AG04449 (cell line): ENCODE measurements at regions not wholly inside any gene's neighbourhood (a gene's known extent, or its start where the extent isn't known, plus 50 kb on each side); places are given as distances from the start of the nearest gene placed in this dataset.

Source experiments
- CTCF ChIA-PET: fragments of 350-600 bp; formaldehyde crosslinking; extraction: SDS; loops from one replicate; lab custom pipeline; 2021; ENCODE audit warnings: antibody characterized with exemption; lab: Yijun Ruan, JAX
- POLR2A ChIA-PET: fragments of 400-600, 350-600 bp; formaldehyde crosslinking; extraction: SDS; loops from one replicate; lab custom pipeline; 2020; ENCODE audit warnings: antibody characterized with exemption, inconsistent platforms; lab: Yijun Ruan, JAX
- DNase-seq: peaks from one replicate; pipeline ENCODE4 v3.0.0-alpha.2; 2010; ENCODE audit warnings: low read depth, low spot score
- H3K4me3 ChIP-seq: 2 replicates; pipeline ENCODE4 v1.5.1; 2011; ENCODE audit warnings: low read depth, mild to moderate bottlenecking, control low read depth, low read length
- TF ChIP-seq, protein P1 (sequence below): IDR thresholded peaks from one replicate; pipeline ENCODE4 v1.5.1; 2011; ENCODE audit warnings: mild to moderate bottlenecking, moderate library complexity, low read length, control low read depth, inconsistent platforms; ENCODE audit not compliant: insufficient read depth; ENCODE audit errors: missing control alignments

DNA sequence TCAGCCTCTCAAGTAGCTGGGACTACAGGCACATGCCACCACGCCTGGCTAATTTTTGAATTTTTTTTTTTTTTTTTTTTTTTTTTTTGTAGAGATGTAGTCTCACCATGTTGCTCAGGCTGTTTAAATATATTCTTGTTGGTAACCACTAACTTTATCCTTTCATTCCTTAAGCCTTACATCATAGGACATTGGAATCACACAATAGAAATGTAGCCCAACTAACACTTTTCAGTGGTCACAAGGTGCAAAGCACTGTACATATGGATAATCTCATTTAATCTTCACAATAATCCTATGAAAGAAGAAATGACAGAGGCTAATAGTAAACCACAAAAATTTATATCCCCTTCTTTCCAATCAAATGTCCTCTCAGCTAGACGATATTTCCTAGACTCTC is 417.8 kb upstream of the DACH1 start:
- CTCF ChIA-PET: interaction anchor here (1.2 kb wide), 1 partner anchor 281 kb away, joined by 3 read pairs; no protein-coding TSS in a partner anchor
- TF ChIP-seq, protein P1, sequence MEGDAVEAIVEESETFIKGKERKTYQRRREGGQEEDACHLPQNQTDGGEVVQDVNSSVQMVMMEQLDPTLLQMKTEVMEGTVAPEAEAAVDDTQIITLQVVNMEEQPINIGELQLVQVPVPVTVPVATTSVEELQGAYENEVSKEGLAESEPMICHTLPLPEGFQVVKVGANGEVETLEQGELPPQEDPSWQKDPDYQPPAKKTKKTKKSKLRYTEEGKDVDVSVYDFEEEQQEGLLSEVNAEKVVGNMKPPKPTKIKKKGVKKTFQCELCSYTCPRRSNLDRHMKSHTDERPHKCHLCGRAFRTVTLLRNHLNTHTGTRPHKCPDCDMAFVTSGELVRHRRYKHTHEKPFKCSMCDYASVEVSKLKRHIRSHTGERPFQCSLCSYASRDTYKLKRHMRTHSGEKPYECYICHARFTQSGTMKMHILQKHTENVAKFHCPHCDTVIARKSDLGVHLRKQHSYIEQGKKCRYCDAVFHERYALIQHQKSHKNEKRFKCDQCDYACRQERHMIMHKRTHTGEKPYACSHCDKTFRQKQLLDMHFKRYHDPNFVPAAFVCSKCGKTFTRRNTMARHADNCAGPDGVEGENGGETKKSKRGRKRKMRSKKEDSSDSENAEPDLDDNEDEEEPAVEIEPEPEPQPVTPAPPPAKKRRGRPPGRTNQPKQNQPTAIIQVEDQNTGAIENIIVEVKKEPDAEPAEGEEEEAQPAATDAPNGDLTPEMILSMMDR: no peak

DNA sequence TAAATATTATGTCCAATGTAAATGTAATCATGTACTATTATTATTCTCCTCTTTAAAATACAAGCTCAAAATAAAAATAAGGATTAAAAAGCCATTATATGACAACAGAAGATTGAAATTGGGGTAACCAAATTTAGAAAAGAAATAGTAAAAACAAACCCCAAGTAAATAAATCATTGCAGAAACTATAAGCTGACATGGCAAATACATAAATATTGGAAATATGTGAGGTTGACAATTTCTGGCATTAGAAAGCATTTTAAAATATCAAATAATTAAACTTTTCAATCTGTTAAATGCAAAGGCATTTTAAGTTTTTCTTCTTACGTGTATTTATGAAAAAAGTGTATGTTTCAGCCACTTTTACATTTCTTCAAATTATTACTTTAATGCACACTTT is 394.7 kb upstream of the DACH1 start:
- no peak for DNase-seq
- TF ChIP-seq, protein P1: no peak
- no peak overlapping the region for H3K4me3 ChIP-seq
- POLR2A ChIA-PET: no interaction called here
- CTCF ChIA-PET: no interaction called here

More for the DNA sequence above, 417.8 kb upstream of the DACH1 start:
- POLR2A ChIA-PET: no interaction called here
- no peak overlapping the region for H3K4me3 ChIP-seq
- no peak for DNase-seq

DNA sequence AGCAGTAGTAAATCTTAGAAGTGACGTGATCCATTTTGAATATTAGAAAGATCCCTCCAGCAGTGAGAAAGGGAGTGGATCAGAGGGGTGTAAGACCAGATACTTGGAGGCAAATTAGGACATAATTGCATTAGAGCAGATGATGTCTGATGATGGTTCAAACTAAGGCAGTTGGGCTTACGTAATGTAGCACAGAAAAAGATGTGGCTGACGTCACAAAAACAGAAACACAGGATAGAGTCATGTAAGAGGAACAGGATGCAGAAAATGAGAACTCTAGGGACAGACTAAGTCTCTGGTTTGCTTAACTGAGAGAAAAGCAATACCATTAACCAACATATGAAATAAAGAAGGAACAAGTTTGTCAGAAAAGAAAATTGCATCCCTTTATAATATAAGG is 392.5 kb upstream of the DACH1 start:
- ChIA-PET POLR2A (no interaction called here), CTCF (no interaction called here)
- TF ChIP-seq, protein P1: no peak
- DNase-seq: no peak
- H3K4me3 ChIP-seq: no peak overlapping the region

DNA sequence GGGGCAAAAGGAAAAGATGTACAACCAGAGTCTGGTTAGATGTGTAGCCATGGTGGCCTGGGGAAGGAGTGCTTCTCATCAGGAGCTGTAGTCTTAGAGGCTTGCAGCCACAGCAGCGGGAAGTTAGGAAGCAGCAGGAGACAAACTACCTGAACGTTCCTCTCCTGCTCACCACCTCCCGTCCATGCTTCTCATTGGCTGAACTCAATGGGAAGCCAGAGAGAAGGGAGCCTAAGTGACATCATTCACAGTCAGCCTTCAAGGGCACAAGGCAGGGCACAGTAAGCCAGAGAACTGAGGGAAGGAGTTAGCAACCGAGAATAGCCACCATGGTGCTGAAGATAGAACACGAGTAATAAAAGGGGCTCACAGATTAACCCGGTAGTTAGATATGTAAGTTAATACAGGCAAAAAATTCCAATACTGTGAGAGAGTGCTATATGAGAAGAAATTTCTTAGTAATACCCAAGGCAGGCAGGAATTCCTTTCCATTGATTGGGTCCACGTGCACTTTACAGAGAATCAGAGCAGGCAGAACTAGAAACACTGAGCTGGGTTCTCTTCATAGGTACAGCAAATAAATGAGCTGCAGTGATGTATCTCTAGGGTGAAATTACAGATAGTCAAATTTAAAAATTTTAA is 391.5 kb upstream of the DACH1 start:
- no peak for DNase-seq
- ChIA-PET POLR2A (no interaction called here), CTCF (no interaction called here)
- H3K4me3 ChIP-seq: no peak overlapping the region
- TF ChIP-seq, protein P1: no peak

DNA sequence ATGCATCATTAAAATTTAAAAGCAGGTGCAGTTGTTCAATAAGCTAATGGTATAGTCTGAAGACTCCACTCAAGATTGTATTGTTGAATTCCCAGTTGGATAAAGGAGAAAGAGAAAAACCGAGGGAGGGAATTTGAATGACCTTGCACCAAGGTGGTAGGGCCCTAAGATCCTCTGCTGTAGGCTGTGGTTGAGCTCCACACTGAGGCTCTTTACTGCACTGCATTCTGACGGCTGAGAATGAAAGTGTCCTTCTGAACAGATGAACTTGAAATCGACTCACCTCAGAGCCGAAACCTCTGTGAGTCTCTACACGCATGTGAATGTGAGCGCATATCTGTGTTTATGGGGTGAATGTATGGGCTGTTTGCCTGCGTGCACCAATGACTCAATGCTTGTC is 388.9 kb upstream of the DACH1 start:
- ChIA-PET POLR2A (no interaction called here), CTCF (no interaction called here)
- no peak overlapping the region for H3K4me3 ChIP-seq
- DNase-seq: no peak
- TF ChIP-seq, protein P1: peak; percentile 55

DNA sequence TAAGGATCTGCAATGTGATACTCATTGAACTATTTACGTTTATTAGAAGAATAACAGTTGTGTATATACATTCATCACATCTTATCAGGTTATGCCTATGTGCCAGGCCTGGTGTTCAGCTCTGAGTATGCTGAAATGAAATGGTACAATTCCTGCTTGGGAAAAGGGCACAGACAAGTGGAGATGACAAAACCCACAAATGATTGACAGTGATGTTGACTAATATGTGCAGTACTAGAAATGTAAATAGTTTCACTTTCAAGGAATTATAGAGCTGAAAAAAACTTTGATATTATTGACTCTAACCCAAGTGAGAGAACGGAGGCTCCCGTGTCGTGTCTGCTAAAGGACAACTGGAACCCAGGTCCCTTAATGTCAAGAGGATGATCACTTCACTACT is 386.8 kb upstream of the DACH1 start:
- CTCF ChIA-PET: no interaction called here

More for the DNA sequence above, 386.8 kb upstream of the DACH1 start:
- no peak for DNase-seq
- POLR2A ChIA-PET: no interaction called here
- TF ChIP-seq, protein P1: no peak
- no peak overlapping the region for H3K4me3 ChIP-seq
